ENCODE measurements at regions not wholly inside any gene's neighbourhood (a gene's known extent, or its start where the extent isn't known, plus 50 kb on each side); places are given as distances from the start of the nearest gene placed in this dataset.

DNA sequence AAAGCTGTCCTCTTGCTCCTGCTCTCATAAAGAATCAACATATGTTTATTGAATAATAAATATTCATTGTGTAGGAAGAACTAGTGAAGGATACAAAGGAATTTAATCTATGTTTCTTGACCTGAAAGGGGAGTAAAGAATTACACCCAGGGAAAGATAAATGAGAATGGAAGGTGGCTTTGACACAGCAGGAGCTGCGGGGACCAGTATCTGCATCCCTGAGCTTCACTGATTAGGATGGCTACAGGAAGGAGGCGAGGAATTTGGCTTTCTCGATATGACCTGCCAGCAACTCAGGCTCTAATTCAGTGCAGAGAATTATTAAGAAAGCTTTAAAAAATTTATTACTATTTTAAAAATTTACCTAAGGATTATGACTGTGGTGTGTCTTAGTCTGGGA is 194.6 kb downstream of the SEC23IP start:
- POLR2A ChIA-PET = no interaction called here
- Mint-ChIP-seq H3K27me3 (peaks cover 13% of the 10 kb centered on the region), H3K27ac (no peak overlapping the region), H3K4me1 (ENCODE audit: low read depth) (no peaks in the 10 kb centered on the region), H3K4me3 (no peak overlapping the region), H3K9me3 (peaks cover 2% of the 10 kb centered on the region), H3K36me3 (ENCODE audit: low read depth) (no peaks in the 10 kb centered on the region)
- no peak for DNase-seq
- CTCF ChIA-PET = no interaction called here
- no peak for ATAC-seq
- no peak for TF ChIP-seq CTCF (IDR thresholded peaks at IDR 0.05)
- intact Hi-C loops (cut with micrococcal nuclease) = no loop called here

- peaks cover 2% of the 10 kb centered on the region for H3K9me3 Mint-ChIP-seq
- H3K27ac Mint-ChIP-seq = no peak overlapping the region
- H3K4me3 Mint-ChIP-seq = no peak overlapping the region
- H3K36me3 Mint-ChIP-seq (ENCODE audit: low read depth) = no peaks in the 10 kb centered on the region
- intact Hi-C loops (cut with micrococcal nuclease) = no loop called here
- no peak for TF ChIP-seq CTCF (IDR thresholded peaks at IDR 0.05)
- POLR2A ChIA-PET = no interaction called here
- DNase-seq (no peak), ATAC-seq (no peak)
- peaks cover 4% of the 10 kb centered on the region for H3K27me3 Mint-ChIP-seq
- H3K4me1 Mint-ChIP-seq (ENCODE audit: low read depth) = no peaks in the 10 kb centered on the region
- CTCF ChIA-PET = no interaction called here
Observed at GRCh38 chr10:120095875-120096274, 203.3 kb downstream of the SEC23IP start.

DNA sequence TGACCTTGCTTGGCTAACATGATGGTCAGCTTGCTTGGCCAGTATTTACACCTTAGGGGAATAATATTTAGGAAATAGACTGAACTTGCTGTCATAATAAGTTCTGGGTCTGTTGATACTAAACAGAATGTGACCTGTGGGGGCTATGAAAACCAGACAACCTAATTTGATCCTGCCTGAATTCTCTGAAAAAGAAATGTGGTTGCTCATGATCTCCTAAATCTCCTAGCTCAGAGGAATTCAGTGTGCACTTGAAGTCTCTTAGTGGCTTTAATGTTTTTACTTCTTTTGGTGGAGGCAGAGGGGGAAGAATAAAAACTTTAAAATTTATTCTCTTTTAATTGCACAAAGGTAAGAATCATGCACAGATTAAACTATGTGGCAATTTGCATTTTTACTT is 205.2 kb downstream of the SEC23IP start:
- POLR2A ChIA-PET = interaction anchor here (0.7 kb wide), 1 partner anchor 17 kb away, joined by 3 read pairs; no protein-coding TSS in a partner anchor
- no peak for DNase-seq
- Mint-ChIP-seq H3K36me3 (ENCODE audit: low read depth) (no peaks in the 10 kb centered on the region), H3K4me1 (ENCODE audit: low read depth) (no peaks in the 10 kb centered on the region), H3K9me3 (peaks cover 2% of the 10 kb centered on the region), H3K27me3 (peaks cover 1% of the 10 kb centered on the region), H3K27ac (no peak overlapping the region), H3K4me3 (no peak overlapping the region)
- intact Hi-C loops (cut with micrococcal nuclease) = no loop called here
- no peak for TF ChIP-seq CTCF (IDR thresholded peaks at IDR 0.05)
- CTCF ChIA-PET = no interaction called here
- no peak for ATAC-seq

GRCh38 chr10:120098232-120098930 is 205.9 kb downstream of the SEC23IP start:
- Mint-ChIP-seq H3K9me3 (peaks cover 2% of the 10 kb centered on the region), H3K4me3 (no peak overlapping the region), H3K27me3 (peaks cover 1% of the 10 kb centered on the region), H3K36me3 (ENCODE audit: low read depth) (no peaks in the 10 kb centered on the region), H3K27ac (no peak overlapping the region), H3K4me1 (ENCODE audit: low read depth) (no peaks in the 10 kb centered on the region)
- intact Hi-C loops (cut with micrococcal nuclease) = no loop called here
- POLR2A ChIA-PET = interaction anchor here (0.7 kb wide), 1 partner anchor 17 kb away, joined by 3 read pairs; no protein-coding TSS in a partner anchor
- no peak for DNase-seq
- no peak for ATAC-seq
- no peak for TF ChIP-seq CTCF (IDR thresholded peaks at IDR 0.05)
- CTCF ChIA-PET = no interaction called here

DNA sequence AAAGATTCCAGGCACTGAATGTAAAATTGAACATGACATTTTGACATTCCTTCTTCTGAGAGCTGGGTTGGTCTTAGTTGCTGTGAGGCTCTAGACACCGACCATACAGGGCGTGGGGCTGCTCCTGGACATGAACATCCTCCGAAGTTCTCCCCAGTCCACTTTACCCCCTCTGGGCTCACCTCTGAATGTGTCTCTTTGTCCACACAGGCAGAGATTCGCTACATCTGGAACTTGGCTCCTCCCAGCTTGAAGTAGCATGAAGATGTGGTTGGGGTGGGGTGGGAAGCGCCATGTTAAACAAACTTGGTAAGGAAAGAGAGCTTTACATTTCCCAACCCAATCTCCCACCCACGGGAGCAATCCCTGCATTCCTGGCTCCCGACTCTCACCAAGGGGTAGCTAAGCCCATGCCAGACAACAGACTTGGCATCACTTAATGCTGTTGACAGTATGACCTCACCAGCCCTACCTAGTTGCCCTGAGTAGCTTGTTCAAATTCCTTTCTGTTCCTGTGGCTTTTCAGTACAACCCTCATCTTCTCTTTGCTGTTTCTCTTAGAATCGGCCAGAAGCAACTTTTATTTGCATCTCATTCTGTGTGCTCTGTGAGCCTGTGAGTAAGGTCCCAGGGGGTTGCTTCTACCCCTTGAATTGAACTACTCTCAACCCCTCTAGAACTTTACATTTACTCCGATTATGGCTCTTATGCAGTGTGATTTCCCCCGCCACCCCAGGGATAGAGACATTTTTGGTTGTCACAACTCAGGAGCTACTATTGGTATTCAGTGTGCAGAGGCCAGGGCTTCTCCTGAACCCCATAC is 211.4 kb downstream of the SEC23IP start:
- H3K4me3 Mint-ChIP-seq = no peak overlapping the region
- intact Hi-C loops (cut with micrococcal nuclease) = no loop called here
- DNase-seq (no peak), ATAC-seq (no peak)
- H3K27ac Mint-ChIP-seq = no peak overlapping the region
- H3K36me3 Mint-ChIP-seq (ENCODE audit: low read depth) = no peaks in the 10 kb centered on the region
- CTCF ChIA-PET = no interaction called here
- peaks cover 2% of the 10 kb centered on the region for H3K27me3 Mint-ChIP-seq
- POLR2A ChIA-PET = no interaction called here
- no peaks in the 10 kb centered on the region for H3K4me1 Mint-ChIP-seq (ENCODE audit: low read depth)
- no peak for TF ChIP-seq CTCF (IDR thresholded peaks at IDR 0.05)
- no peaks in the 10 kb centered on the region for H3K9me3 Mint-ChIP-seq

Measured in activated CD8-positive, alpha-beta T cell treated with anti-CD3 and anti-CD28 coated beads for 36 hours (primary cell).